Endothelial cell (in vitro differentiated cells): ENCODE measurements at regions not wholly inside any gene's neighbourhood (a gene's known extent, or its start where the extent isn't known, plus 50 kb on each side); places are given as distances from the start of the nearest gene placed in this dataset.

ENCODE experiments used
- DNase-seq: peaks from one replicate; pipeline ENCODE4 v3.0.0; 2021; ENCODE audit warnings: low spot score
- H3K27ac Mint-ChIP-seq: one replicate; pipeline ENCODE4 v1.8.0; 2021; ENCODE audit warnings: mixed read lengths, inconsistent platforms; ENCODE audit not compliant: unreplicated experiment
- H3K27me3 Mint-ChIP-seq: one replicate; pipeline ENCODE4 v1.8.0; 2021; ENCODE audit warnings: mild to moderate bottlenecking, moderate library complexity, mixed read lengths, inconsistent platforms; ENCODE audit not compliant: unreplicated experiment
- H3K36me3 Mint-ChIP-seq: one replicate; pipeline ENCODE4 v1.8.0; 2021; ENCODE audit warnings: mild to moderate bottlenecking, low read depth, mixed read lengths, inconsistent platforms; ENCODE audit not compliant: unreplicated experiment
- H3K4me1 Mint-ChIP-seq: one replicate; pipeline ENCODE4 v1.8.0; 2021; ENCODE audit warnings: mild to moderate bottlenecking, mixed read lengths, inconsistent platforms; ENCODE audit not compliant: unreplicated experiment
- H3K4me3 Mint-ChIP-seq: one replicate; pipeline ENCODE4 v1.8.0; 2021; ENCODE audit warnings: mild to moderate bottlenecking, mixed read lengths, inconsistent platforms; ENCODE audit not compliant: unreplicated experiment
- H3K9me3 Mint-ChIP-seq: one replicate; pipeline ENCODE4 v1.8.0; 2021; ENCODE audit warnings: mixed read lengths, inconsistent platforms; ENCODE audit not compliant: unreplicated experiment
- CTCF ChIP-seq: fragments of 200-600 bp; sonication (generic); IDR thresholded peaks from one replicate; pipeline ENCODE4 v1.5.0; 2021; ENCODE audit warnings: antibody characterized with exemption; ENCODE audit not compliant: unreplicated experiment

- no peak for TF ChIP-seq CTCF
- Mint-ChIP-seq H3K27ac (no peak overlapping the region), H3K4me3 (no peak overlapping the region), H3K9me3 (no peaks in the 10 kb centered on the region), H3K36me3 (no peaks in the 10 kb centered on the region), H3K4me1 (no peaks in the 10 kb centered on the region), H3K27me3 (no peaks in the 10 kb centered on the region)
- DNase-seq: no peak
Observed at GRCh38 chr11:101292661-101293240, 163.1 kb upstream of the PGR start.

DNA sequence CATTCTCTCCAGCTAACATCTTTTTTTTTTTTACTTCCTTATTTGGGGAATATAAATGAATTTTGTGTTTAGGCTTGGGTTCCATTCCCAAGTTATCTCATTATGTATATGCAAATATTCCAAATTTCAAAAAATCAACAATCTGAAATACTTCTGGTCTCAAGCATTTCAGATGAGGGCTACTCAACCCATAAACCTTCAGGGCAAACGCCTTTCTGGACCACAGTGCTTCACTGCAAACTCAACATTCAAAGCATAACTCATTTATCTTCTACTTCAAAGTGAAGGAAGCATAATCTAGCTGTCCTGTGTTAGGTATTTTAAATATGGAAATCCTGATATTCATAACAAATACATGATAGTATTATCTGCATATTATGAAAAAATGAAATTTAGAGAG is 161.7 kb upstream of the PGR start:
- Mint-ChIP-seq H3K27ac (no peak overlapping the region), H3K36me3 (no peaks in the 10 kb centered on the region), H3K4me3 (no peak overlapping the region), H3K4me1 (no peaks in the 10 kb centered on the region), H3K27me3 (no peaks in the 10 kb centered on the region), H3K9me3 (no peaks in the 10 kb centered on the region)
- no peak for TF ChIP-seq CTCF
- no peak for DNase-seq

DNA sequence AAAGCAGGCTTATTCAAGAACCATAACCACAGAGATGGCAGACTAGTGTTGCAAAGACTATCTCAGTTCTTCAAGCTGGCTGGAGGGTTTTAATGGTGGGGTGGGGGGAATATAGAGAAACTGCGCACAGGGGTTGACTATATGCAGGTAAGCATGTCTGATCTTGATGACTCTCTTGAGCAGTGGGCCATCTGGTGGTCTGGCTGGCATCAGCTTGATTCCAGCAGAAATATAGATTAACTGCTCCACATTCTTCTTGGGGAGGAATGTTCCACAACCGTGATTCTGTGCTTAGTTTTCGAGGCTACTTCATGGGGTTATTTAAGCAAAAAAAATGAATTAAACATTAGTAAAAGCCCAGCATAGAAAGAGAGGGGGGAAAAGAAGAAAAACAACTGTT is 158.8 kb upstream of the PGR start:
- Mint-ChIP-seq H3K4me3 (no peak overlapping the region), H3K9me3 (no peaks in the 10 kb centered on the region), H3K4me1 (no peaks in the 10 kb centered on the region), H3K27ac (no peak overlapping the region), H3K36me3 (no peaks in the 10 kb centered on the region), H3K27me3 (no peaks in the 10 kb centered on the region)
- TF ChIP-seq CTCF: no peak
- DNase-seq: no peak

DNA sequence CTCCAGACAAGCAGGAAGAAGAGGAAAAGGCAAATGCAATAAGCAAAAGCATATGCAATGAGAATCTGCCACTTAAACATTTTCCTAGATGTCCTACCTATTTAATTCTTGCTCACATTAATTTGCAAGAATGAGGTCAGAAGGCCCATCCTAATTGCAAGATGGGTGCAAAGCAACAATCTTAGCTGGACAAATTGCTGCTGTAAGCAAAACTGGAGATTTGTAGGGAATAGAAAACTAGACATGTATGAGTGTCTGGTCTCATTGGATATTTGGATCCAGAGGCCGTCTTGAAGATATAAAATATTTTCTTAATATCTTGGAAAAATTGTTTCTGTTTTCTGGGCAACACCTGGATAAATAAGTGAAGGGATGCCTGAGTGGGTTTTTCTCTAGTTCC is 150.1 kb upstream of the PGR start:
- no peaks in the 10 kb centered on the region for H3K4me1 Mint-ChIP-seq
- H3K9me3 Mint-ChIP-seq: no peaks in the 10 kb centered on the region
- no peak overlapping the region for H3K4me3 Mint-ChIP-seq
- H3K36me3 Mint-ChIP-seq: no peaks in the 10 kb centered on the region
- H3K27ac Mint-ChIP-seq: no peak overlapping the region
- no peak for DNase-seq
- no peak for TF ChIP-seq CTCF
- no peaks in the 10 kb centered on the region for H3K27me3 Mint-ChIP-seq

- Mint-ChIP-seq H3K9me3 (no peaks in the 10 kb centered on the region), H3K27ac (no peak overlapping the region), H3K4me3 (no peak overlapping the region), H3K27me3 (no peaks in the 10 kb centered on the region), H3K36me3 (no peaks in the 10 kb centered on the region), H3K4me1 (no peaks in the 10 kb centered on the region)
- TF ChIP-seq CTCF: no peak
- no peak for DNase-seq
Observed at GRCh38 chr11:101278286-101278685, 148.7 kb upstream of the PGR start.
